ENCODE measurements at regions not wholly inside any gene's neighbourhood (a gene's known extent, or its start where the extent isn't known, plus 50 kb on each side); places are given as distances from the start of the nearest gene placed in this dataset.

GRCh38 chr15:67981848-67982247 is 72.3 kb upstream of the PIAS1 start:
- Histone ChIP-seq H3K4me3 (no peak overlapping the region), H3K79me2 (ENCODE audit: low read depth) (no peaks in the 10 kb centered on the region), H3K9ac (no peak overlapping the region), H3K4me2 (no peak overlapping the region), H3K9me3 (ENCODE audit: low read depth) (no peaks in the 10 kb centered on the region), H4K20me1 (ENCODE audit: low read depth) (no peaks in the 10 kb centered on the region), H3F3A (ENCODE audit: low read depth) (no peaks in the 10 kb centered on the region), H3K4me1 (no peaks in the 10 kb centered on the region), H3K27me3 (no peaks in the 10 kb centered on the region), H2AFZ (replicated peaks) (no peak overlapping the region), H3K36me3 (no peaks in the 10 kb centered on the region), H3K27ac (no peak overlapping the region)
- H3K9me3 Mint-ChIP-seq: peaks cover 11% of the 10 kb centered on the region
- H3K27me3 Mint-ChIP-seq (ENCODE audit: insufficient read depth, low read depth): no peaks in the 10 kb centered on the region
- no peak for DNase-seq (ENCODE audit: low spot score)
- no peak overlapping the region for H3K27ac Mint-ChIP-seq
- peaks cover 10% of the 10 kb centered on the region for H3K36me3 Mint-ChIP-seq
- H3K4me1 Mint-ChIP-seq: peaks cover 7% of the 10 kb centered on the region
- H3K4me3 Mint-ChIP-seq: no peak overlapping the region
- no peak for TF ChIP-seq EZH2phosphoT487 (IDR thresholded peaks at IDR 0.05)

- peaks cover 8% of the 10 kb centered on the region for H3F3A ChIP-seq (ENCODE audit: low read depth)
- Mint-ChIP-seq H3K9me3 (no peaks in the 10 kb centered on the region), H3K4me1 (peaks cover 17% of the 10 kb centered on the region), H3K36me3 (peaks cover 3% of the 10 kb centered on the region), H3K27me3 (ENCODE audit: insufficient read depth, low read depth) (no peaks in the 10 kb centered on the region), H3K4me3 (no peak overlapping the region), H3K27ac (no peak overlapping the region)
- no peak overlapping the region for H3K4me3 ChIP-seq
- H3K36me3 ChIP-seq: no peaks in the 10 kb centered on the region
- no peaks in the 10 kb centered on the region for H3K4me1 ChIP-seq
- H3K79me2 ChIP-seq (ENCODE audit: low read depth): no peaks in the 10 kb centered on the region
- H3K4me2 ChIP-seq: no peak overlapping the region
- TF ChIP-seq, protein P1, sequence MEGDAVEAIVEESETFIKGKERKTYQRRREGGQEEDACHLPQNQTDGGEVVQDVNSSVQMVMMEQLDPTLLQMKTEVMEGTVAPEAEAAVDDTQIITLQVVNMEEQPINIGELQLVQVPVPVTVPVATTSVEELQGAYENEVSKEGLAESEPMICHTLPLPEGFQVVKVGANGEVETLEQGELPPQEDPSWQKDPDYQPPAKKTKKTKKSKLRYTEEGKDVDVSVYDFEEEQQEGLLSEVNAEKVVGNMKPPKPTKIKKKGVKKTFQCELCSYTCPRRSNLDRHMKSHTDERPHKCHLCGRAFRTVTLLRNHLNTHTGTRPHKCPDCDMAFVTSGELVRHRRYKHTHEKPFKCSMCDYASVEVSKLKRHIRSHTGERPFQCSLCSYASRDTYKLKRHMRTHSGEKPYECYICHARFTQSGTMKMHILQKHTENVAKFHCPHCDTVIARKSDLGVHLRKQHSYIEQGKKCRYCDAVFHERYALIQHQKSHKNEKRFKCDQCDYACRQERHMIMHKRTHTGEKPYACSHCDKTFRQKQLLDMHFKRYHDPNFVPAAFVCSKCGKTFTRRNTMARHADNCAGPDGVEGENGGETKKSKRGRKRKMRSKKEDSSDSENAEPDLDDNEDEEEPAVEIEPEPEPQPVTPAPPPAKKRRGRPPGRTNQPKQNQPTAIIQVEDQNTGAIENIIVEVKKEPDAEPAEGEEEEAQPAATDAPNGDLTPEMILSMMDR (IDR thresholded peaks at IDR 0.05): no peak
- TF ChIP-seq EZH2phosphoT487 (IDR thresholded peaks at IDR 0.05) (no peak), EZH2 (IDR thresholded peaks at IDR 0.05) (no peak)
- no peak overlapping the region for H3K9ac ChIP-seq
- DNase-seq (ENCODE audit: low spot score): no peak
- no peak overlapping the region for H3K27ac ChIP-seq
- no peaks in the 10 kb centered on the region for H4K20me1 ChIP-seq (ENCODE audit: low read depth)
- H2AFZ ChIP-seq (replicated peaks): no peak overlapping the region
- H3K27me3 ChIP-seq: no peaks in the 10 kb centered on the region
- no peaks in the 10 kb centered on the region for H3K9me3 ChIP-seq (ENCODE audit: low read depth)
Observed at GRCh38 chr15:67991706-67992105, 62.4 kb upstream of the PIAS1 start.

- no peaks in the 10 kb centered on the region for H4K20me1 ChIP-seq (ENCODE audit: low read depth)
- no peak for DNase-seq (ENCODE audit: low spot score)
- H3K27ac ChIP-seq: no peak overlapping the region
- Mint-ChIP-seq H3K9me3 (no peaks in the 10 kb centered on the region), H3K36me3 (peaks cover 3% of the 10 kb centered on the region), H3K4me3 (no peak overlapping the region), H3K27me3 (ENCODE audit: insufficient read depth, low read depth) (peaks cover 3% of the 10 kb centered on the region), H3K27ac (no peak overlapping the region), H3K4me1 (peaks cover 20% of the 10 kb centered on the region)
- H3F3A ChIP-seq (ENCODE audit: low read depth): peaks cover 8% of the 10 kb centered on the region
- no peaks in the 10 kb centered on the region for H3K36me3 ChIP-seq
- H3K9me3 ChIP-seq (ENCODE audit: low read depth): no peaks in the 10 kb centered on the region
- H3K4me3 ChIP-seq: no peak overlapping the region
- no peaks in the 10 kb centered on the region for H3K79me2 ChIP-seq (ENCODE audit: low read depth)
- no peak overlapping the region for H3K4me2 ChIP-seq
- no peaks in the 10 kb centered on the region for H3K27me3 ChIP-seq
- no peak overlapping the region for H2AFZ ChIP-seq (replicated peaks)
- no peak overlapping the region for H3K9ac ChIP-seq
- no peaks in the 10 kb centered on the region for H3K4me1 ChIP-seq
- TF ChIP-seq EZH2phosphoT487 (IDR thresholded peaks at IDR 0.05) (no peak), EZH2 (IDR thresholded peaks at IDR 0.05) (no peak)
- TF ChIP-seq, protein P1 (IDR thresholded peaks at IDR 0.05): no peak
Observed at GRCh38 chr15:67992411-67992810, 61.7 kb upstream of the PIAS1 start.

DNA sequence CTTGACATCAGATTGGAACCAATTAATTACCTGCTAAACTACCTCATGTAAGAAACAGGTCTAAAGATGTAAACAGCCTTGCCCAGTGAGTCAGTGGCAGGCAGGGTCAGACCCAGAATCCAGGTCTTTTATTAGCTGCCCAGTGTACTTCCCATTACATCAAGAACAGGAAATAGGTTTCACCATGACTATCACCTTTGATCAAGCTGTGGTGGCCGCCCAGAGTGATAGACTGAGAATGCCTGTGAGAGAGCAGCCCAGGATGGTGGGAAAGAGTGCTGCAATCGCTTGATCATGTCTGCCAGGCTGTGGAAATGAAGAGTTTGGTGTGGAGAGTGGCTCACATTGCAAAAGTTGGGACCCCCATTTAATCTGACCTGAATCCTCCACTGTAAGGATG is 61.3 kb upstream of the PIAS1 start:
- Mint-ChIP-seq H3K27me3 (ENCODE audit: insufficient read depth, low read depth) (peaks cover 3% of the 10 kb centered on the region), H3K27ac (no peak overlapping the region), H3K9me3 (no peaks in the 10 kb centered on the region), H3K4me3 (no peak overlapping the region), H3K4me1 (peaks cover 20% of the 10 kb centered on the region), H3K36me3 (peaks cover 3% of the 10 kb centered on the region)
- Histone ChIP-seq H3K79me2 (ENCODE audit: low read depth) (no peaks in the 10 kb centered on the region), H3K4me1 (no peaks in the 10 kb centered on the region), H3K4me3 (no peak overlapping the region), H3K4me2 (no peak overlapping the region), H3K27me3 (no peaks in the 10 kb centered on the region), H3K36me3 (no peaks in the 10 kb centered on the region), H3K9ac (no peak overlapping the region), H2AFZ (replicated peaks) (no peak overlapping the region), H3K9me3 (ENCODE audit: low read depth) (no peaks in the 10 kb centered on the region), H4K20me1 (ENCODE audit: low read depth) (no peaks in the 10 kb centered on the region), H3K27ac (no peak overlapping the region), H3F3A (ENCODE audit: low read depth) (peaks cover 8% of the 10 kb centered on the region)
- TF ChIP-seq, protein P1 (IDR thresholded peaks at IDR 0.05): no peak
- TF ChIP-seq EZH2 (IDR thresholded peaks at IDR 0.05) (no peak), EZH2phosphoT487 (IDR thresholded peaks at IDR 0.05) (no peak)
- DNase-seq (ENCODE audit: low spot score): no peak
